ENCODE measurements at regions not wholly inside any gene's neighbourhood (a gene's known extent, or its start where the extent isn't known, plus 50 kb on each side); places are given as distances from the start of the nearest gene placed in this dataset.

DNA sequence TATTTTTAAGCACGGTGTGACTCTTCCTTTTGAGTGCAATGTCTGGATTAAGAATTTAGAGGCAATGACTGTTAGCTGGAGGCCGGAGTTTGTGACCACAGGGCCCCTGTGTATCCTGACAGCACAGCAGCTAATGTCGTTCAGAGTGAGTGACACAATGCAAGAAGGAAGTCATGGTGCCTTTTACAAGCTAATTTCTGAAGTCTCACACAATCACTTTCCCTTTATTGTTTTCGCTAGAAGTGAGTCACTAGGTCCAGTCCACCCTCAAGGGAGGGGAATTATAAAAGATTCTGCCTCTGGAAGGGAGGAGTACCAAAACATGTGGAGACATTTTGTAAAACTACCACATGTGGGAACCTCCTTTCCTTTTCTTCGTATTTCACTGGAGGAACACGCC, 185.5 kb upstream of the FGF10 start:
- TF ChIP-seq, protein P1, sequence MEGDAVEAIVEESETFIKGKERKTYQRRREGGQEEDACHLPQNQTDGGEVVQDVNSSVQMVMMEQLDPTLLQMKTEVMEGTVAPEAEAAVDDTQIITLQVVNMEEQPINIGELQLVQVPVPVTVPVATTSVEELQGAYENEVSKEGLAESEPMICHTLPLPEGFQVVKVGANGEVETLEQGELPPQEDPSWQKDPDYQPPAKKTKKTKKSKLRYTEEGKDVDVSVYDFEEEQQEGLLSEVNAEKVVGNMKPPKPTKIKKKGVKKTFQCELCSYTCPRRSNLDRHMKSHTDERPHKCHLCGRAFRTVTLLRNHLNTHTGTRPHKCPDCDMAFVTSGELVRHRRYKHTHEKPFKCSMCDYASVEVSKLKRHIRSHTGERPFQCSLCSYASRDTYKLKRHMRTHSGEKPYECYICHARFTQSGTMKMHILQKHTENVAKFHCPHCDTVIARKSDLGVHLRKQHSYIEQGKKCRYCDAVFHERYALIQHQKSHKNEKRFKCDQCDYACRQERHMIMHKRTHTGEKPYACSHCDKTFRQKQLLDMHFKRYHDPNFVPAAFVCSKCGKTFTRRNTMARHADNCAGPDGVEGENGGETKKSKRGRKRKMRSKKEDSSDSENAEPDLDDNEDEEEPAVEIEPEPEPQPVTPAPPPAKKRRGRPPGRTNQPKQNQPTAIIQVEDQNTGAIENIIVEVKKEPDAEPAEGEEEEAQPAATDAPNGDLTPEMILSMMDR (IDR thresholded peaks at IDR 0.05) = no peak
- TF ChIP-seq EZH2 (IDR thresholded peaks at IDR 0.05; ENCODE audit: borderline replicate concordance, insufficient read depth, low read depth, low read length, poor library complexity, severe bottlenecking) = no peak
